Stimulated activated CD4-positive, alpha-beta T cell treated with anti-CD3 and anti-CD28 coated beads, Interleukin-12 subunit alpha, Interleukin-12 subunit beta, amount 100 ng/mL, for 24 hours (primary cell): ENCODE measurements at regions not wholly inside any gene's neighbourhood (a gene's known extent, or its start where the extent isn't known, plus 50 kb on each side); places are given as distances from the start of the nearest gene placed in this dataset.

Experiments used
- DNase-seq, 2 experiments: peaks; one replicate each; pipeline ENCODE4 v3.0.0-alpha.2; 2020; ENCODE audit warnings: low read depth in 2 of 2

- DNase-seq = no peak
These were observed 189.5 kb upstream of the GSE1 start for GRCh38 chr16:85423631-85424030.

- no peak for DNase-seq
These were observed 188.7 kb upstream of the GSE1 start for GRCh38 chr16:85424260-85425073.

GRCh38 chr16:85425074-85425662, 188.0 kb upstream of the GSE1 start:
- no peak for DNase-seq

GRCh38 chr16:85426806-85427205, 186.3 kb upstream of the GSE1 start:
- DNase-seq = no peak

GRCh38 chr16:85428168-85428898, 184.8 kb upstream of the GSE1 start:
- DNase-seq = peak in 1 of 2 experiments; percentile 46

- DNase-seq = no peak
These were observed 184.0 kb upstream of the GSE1 start for GRCh38 chr16:85428899-85429775.

GRCh38 chr16:85429776-85430522, 183.2 kb upstream of the GSE1 start:
- no peak for DNase-seq

- no peak for DNase-seq
These were observed 182.3 kb upstream of the GSE1 start for GRCh38 chr16:85430523-85431421.

- DNase-seq = no peak
These were observed 181.5 kb upstream of the GSE1 start for GRCh38 chr16:85431431-85432124.

GRCh38 chr16:85432606-85433005, 180.5 kb upstream of the GSE1 start:
- no peak for DNase-seq

- no peak for DNase-seq
These were observed 179.6 kb upstream of the GSE1 start for GRCh38 chr16:85433477-85433876.

- no peak for DNase-seq
These were observed 177.8 kb upstream of the GSE1 start for GRCh38 chr16:85435286-85435685.

GRCh38 chr16:85435700-85436099, 177.4 kb upstream of the GSE1 start:
- no peak for DNase-seq

- no peak for DNase-seq
These were observed 176.9 kb upstream of the GSE1 start for GRCh38 chr16:85436207-85436606.

- no peak for DNase-seq
These were observed 176.4 kb upstream of the GSE1 start for GRCh38 chr16:85436636-85437165.

- no peak for DNase-seq
These were observed 175.7 kb upstream of the GSE1 start for GRCh38 chr16:85437166-85438052.

- DNase-seq = no peak
These were observed 174.0 kb upstream of the GSE1 start for GRCh38 chr16:85438981-85439685.
